HepG2 (cell line): ENCODE measurements at regions not wholly inside any gene's neighbourhood (a gene's known extent, or its start where the extent isn't known, plus 50 kb on each side); places are given as distances from the start of the nearest gene placed in this dataset.

Experiments used
- ATAC-seq: fragments of 200-7000 bp; cut with Tn5 transposase; 3 replicates; pipeline ENCODE4 v1.9.1; 2020; ENCODE audit warnings: mild to moderate bottlenecking, moderate library complexity
- BruUV-seq: library from RNA; stranded (reverse); fragments of 400-500 nt; replicated peaks from 2 replicates; lab custom pipeline; 2021; lab: Mats Ljungman, UMichigan
- CTCF ChIA-PET: fragments of 300-600 bp; formaldehyde crosslinking; extraction: SDS; loops from one replicate; lab custom pipeline; 2021; ENCODE audit warnings: low total read pairs, inconsistent platforms, low intra/inter-chr PET ratio; lab: Yijun Ruan, JAX
- POLR2A ChIA-PET: fragments of 350-600 bp; sonication (Branson Sonifier 250); formaldehyde crosslinking; loops from one replicate; lab custom pipeline; 2020; ENCODE audit warnings: antibody characterized with exemption, inconsistent platforms; lab: Yijun Ruan, JAX
- DNase-seq: peaks from one replicate; pipeline ENCODE4 v3.0.0-alpha.2; 2015; ENCODE audit warnings: low spot score
- FAIRE-seq: peaks from 3 replicates; lab custom pipeline; 2011; peaks lifted over from hg19 to GRCh38; lab: Jason Lieb, UNC
- H2AFZ ChIP-seq: one replicate; pipeline ENCODE4 v1.6.1; 2011; ENCODE audit warnings: low read length, inconsistent platforms
- H3K27ac ChIP-seq: fragments of 300-600 bp; 3 replicates; pipeline ENCODE4 v1.8.0; 2011; ENCODE audit warnings: mixed run types, mild to moderate bottlenecking, mixed read lengths, low read length, inconsistent platforms; ENCODE audit not compliant: insufficient read depth; ENCODE audit errors: extremely low read length
- H3K27me3 ChIP-seq, 2 experiments: fragments of 200-600 bp in 1 of 2; 2 replicates in 1 of 2; 3 replicates in 1 of 2; pipeline versions ENCODE4 v1.6.0 to v1.8.0; 2011; ENCODE audit warnings: low read length in 2 of 2, mild to moderate bottlenecking in 2 of 2, moderate library complexity in 2 of 2, inconsistent platforms in 1 of 2; ENCODE audit not compliant: insufficient read depth in 2 of 2, control insufficient read depth in 1 of 2
- H3K36me3 ChIP-seq, 2 experiments: fragments of 200-600 bp in 1 of 2; replicated peaks in 1 of 2; 2 replicates in 1 of 2; 3 replicates in 1 of 2; pipeline versions ENCODE4 v1.5.1 to v1.8.0; 2011; ENCODE audit warnings: low read length in 2 of 2, inconsistent platforms in 1 of 2; ENCODE audit not compliant: insufficient read depth in 2 of 2, control insufficient read depth in 1 of 2
- H3K4me1 ChIP-seq: 2 replicates; pipeline ENCODE4 v1.5.1; 2012; ENCODE audit warnings: low read length, inconsistent platforms; ENCODE audit not compliant: insufficient read depth
- H3K4me2 ChIP-seq: 2 replicates; pipeline ENCODE4 v1.6.0; 2011; ENCODE audit warnings: low read depth, low read length, inconsistent platforms
- H3K4me3 ChIP-seq, 3 experiments: fragments of 200-600 bp in 1 of 3; sonication (generic), shearing (Covaris generic) in 1 of 3; replicated peaks in 1 of 3; 2 replicates each; pipeline ENCODE4 v1.5.1; 2011 to 2016; ENCODE audit warnings: low read length in 3 of 3, inconsistent platforms in 2 of 3, low read depth in 2 of 3, mild to moderate bottlenecking in 2 of 3, control low read depth in 1 of 3, mixed read lengths in 1 of 3; ENCODE audit not compliant: insufficient read depth in 1 of 3
- H3K79me2 ChIP-seq: one replicate; pipeline ENCODE4 v1.6.1; 2011; ENCODE audit warnings: low read length, inconsistent platforms; ENCODE audit not compliant: insufficient read depth
- H3K9ac ChIP-seq: 2 replicates; pipeline ENCODE4 v1.6.0; 2011; ENCODE audit warnings: mild to moderate bottlenecking, low read depth, low read length, inconsistent platforms; ENCODE audit not compliant: insufficient read depth
- H3K9me3 ChIP-seq: 2 replicates; pipeline ENCODE4 v1.5.1; 2012; ENCODE audit warnings: mild to moderate bottlenecking, low read length
- H4K20me1 ChIP-seq: 2 replicates; pipeline ENCODE4 v1.6.0; 2011; ENCODE audit warnings: inconsistent platforms, mild to moderate bottlenecking, low read length, moderate library complexity; ENCODE audit not compliant: insufficient read depth
- BHLHE40 ChIP-seq: IDR thresholded peaks from 2 replicates; pipeline ENCODE4 v1.6.1; 2011; ENCODE audit warnings: low read length, improper control_type of control experiment
- ISX ChIP-seq: sonication (generic); formaldehyde crosslinking; conservative IDR thresholded peaks from 2 replicates; pipeline ENCODE4 v1.5.0; 2020; ENCODE audit warnings: missing genetic modification reagents
- KAT2B ChIP-seq: fragments of 150-350 bp; IDR thresholded peaks from 2 replicates; pipeline ENCODE4 v1.6.1; 2014; ENCODE audit warnings: low read depth, low read length, borderline replicate concordance
- MED8 ChIP-seq: sonication (generic); formaldehyde crosslinking; IDR thresholded peaks from 2 replicates; pipeline ENCODE4 v1.8.1; 2023; ENCODE audit warnings: mild to moderate bottlenecking, missing genetic modification reagents; ENCODE audit not compliant: insufficient replicate concordance
- SSRP1 ChIP-seq: IDR thresholded peaks from 2 replicates; pipeline ENCODE4 v1.6.1; 2016; ENCODE audit warnings: control low read depth
- TEAD2 ChIP-seq: sonication (generic); formaldehyde crosslinking; IDR thresholded peaks from 2 replicates; pipeline ENCODE4 v1.9.0; 2021; ENCODE audit warnings: missing genetic modification reagents
- ZFYVE20 ChIP-seq: sonication (generic); formaldehyde crosslinking; IDR thresholded peaks from 2 replicates; pipeline ENCODE4 v1.8.0; 2023; ENCODE audit warnings: low read depth, mild to moderate bottlenecking, moderate library complexity, missing genetic modification reagents, borderline replicate concordance
- ZSCAN20 ChIP-seq: sonication (generic); formaldehyde crosslinking; IDR thresholded peaks from 2 replicates; pipeline ENCODE4 v1.4.0; 2020; ENCODE audit warnings: missing genetic modification reagents, mild to moderate bottlenecking, borderline replicate concordance
- whole genome bisulfite sequencing: methylation state at CpG from one replicate; pipeline ENCODE4 v1.1.6; 2017; ENCODE audit warnings: low lambda C conversion rate; 5-methylcytosine and 5-hydroxymethylcytosine counted together
- in situ Hi-C: cut with HindIII; loops from 2 replicates; pipeline ENCODE4 v1.10.0; 2017; ENCODE audit warnings: low pct_unique_long_range_greater_than_20kb; ENCODE audit not compliant: extremely low pct_ligation_motif_present
- intact Hi-C: fragments of 100-400 bp; cut with micrococcal nuclease; formaldehyde crosslinking; loops from one replicate; pipeline ENCODE4 v1.10.0; 2022; ENCODE audit not compliant: unreplicated experiment
- TF ChIP-seq, protein P1 (sequence below): sonication (generic); formaldehyde crosslinking; IDR thresholded peaks from 2 replicates; pipeline ENCODE4 v1.4.0; 2020; ENCODE audit warnings: missing genetic modification reagents
- TF ChIP-seq, protein P2 (sequence below): sonication (generic); formaldehyde crosslinking; IDR thresholded peaks from 2 replicates; pipeline ENCODE4 v1.8.1; 2023; ENCODE audit warnings: mild to moderate bottlenecking, moderate library complexity, missing genetic modification reagents
- TF ChIP-seq, protein P3 (sequence below): sonication (generic); formaldehyde crosslinking; IDR thresholded peaks from 2 replicates; pipeline ENCODE4 v1.4.0; 2020; ENCODE audit warnings: missing genetic modification reagents, low read depth, mild to moderate bottlenecking, borderline replicate concordance

DNA sequence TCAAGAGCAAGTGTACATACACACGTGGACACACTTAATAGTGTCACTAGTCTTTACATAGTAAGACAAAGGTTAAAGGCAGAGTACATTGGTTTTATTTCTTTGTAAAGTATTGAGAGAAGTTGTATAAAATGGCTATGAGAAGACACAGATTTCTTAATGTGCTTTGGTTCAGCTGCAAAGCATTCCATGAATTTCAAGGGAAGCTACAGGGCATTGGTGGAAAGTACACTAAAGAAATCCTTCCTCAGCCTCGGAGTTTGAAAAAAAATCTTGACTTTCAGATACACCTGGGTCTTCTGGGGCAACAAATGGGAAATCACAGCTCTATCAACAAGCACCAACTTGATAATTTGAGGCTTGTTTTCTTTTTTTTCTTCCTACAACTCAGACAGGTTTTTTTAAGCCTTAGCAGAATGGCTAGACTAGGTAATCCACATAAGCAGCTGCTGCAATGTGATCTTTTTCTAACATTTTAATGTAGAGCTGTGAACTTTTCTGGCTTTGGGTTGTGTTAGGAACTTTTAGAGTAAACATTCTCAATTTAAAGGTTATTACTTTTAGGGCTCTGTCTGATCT lies 140.4 kb upstream of the FST start:
- Histone ChIP-seq H3K36me3 (no peaks in the 10 kb centered on the region), H3K4me1 (no peaks in the 10 kb centered on the region), H3K9ac (no peak overlapping the region), H4K20me1 (no peaks in the 10 kb centered on the region), H3K4me3 (no peak overlapping the region), H3K27ac (no peak overlapping the region), H2AFZ (no peak overlapping the region), H3K4me2 (no peak overlapping the region), H3K27me3 (no peaks in the 10 kb centered on the region), H3K79me2 (no peaks in the 10 kb centered on the region), H3K9me3 (no peaks in the 10 kb centered on the region)
- intact Hi-C loops (no loop called here), in situ Hi-C loops (no loop called here)
- ChIA-PET POLR2A (no interaction called here), CTCF (no interaction called here)
- FAIRE-seq (no peak), ATAC-seq (no peak), DNase-seq (no peak)
- TF ChIP-seq ZFYVE20 (CRISPR knock-in tag) = no peak
- TF ChIP-seq, protein P1, sequence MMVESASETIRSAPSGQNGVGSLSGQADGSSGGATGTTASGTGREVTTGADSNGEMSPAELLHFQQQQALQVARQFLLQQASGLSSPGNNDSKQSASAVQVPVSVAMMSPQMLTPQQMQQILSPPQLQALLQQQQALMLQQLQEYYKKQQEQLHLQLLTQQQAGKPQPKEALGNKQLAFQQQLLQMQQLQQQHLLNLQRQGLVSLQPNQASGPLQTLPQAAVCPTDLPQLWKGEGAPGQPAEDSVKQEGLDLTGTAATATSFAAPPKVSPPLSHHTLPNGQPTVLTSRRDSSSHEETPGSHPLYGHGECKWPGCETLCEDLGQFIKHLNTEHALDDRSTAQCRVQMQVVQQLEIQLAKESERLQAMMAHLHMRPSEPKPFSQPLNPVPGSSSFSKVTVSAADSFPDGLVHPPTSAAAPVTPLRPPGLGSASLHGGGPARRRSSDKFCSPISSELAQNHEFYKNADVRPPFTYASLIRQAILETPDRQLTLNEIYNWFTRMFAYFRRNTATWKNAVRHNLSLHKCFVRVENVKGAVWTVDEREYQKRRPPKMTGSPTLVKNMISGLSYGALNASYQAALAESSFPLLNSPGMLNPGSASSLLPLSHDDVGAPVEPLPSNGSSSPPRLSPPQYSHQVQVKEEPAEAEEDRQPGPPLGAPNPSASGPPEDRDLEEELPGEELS = no peak
- TF ChIP-seq, protein P2, sequence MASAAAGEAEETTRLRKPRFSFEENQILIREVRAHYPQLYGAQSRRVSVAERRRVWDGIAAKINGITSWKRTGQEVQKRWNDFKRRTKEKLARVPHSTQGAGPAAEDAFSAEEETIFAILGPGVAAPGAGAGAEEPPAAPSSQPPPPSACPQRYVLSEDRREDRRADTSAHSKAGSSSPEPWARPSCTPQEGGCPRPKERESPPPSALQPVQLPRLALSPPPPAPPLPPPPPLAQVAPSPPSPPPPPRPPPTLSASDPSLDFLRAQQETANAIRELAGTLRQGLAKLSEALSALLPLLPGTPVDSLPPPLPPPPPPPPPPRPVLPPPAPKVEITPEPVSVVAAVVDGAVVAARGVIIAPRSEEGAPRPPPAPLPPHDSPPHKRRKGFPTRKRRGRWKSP = no peak
- no peak for TF ChIP-seq MED8 (CRISPR knock-in tag)
- TF ChIP-seq ZSCAN20 (CRISPR knock-in tag) = no peak
- TF ChIP-seq, protein P3, sequence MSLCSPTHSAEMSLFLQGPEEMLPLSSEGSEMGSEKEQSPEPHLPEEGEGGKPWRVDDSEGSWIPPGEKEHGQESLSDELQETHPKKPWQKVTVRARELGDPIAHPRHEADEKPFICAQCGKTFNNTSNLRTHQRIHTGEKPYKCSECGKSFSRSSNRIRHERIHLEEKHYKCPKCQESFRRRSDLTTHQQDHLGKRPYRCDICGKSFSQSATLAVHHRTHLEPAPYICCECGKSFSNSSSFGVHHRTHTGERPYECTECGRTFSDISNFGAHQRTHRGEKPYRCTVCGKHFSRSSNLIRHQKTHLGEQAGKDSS (CRISPR knock-in tag) = no peak
- TF ChIP-seq SSRP1 = no peak
- no peak for TF ChIP-seq TEAD2 (CRISPR knock-in tag)
- no peak for TF ChIP-seq ISX (CRISPR knock-in tag)
- TF ChIP-seq KAT2B = no peak
- no peak for TF ChIP-seq BHLHE40
- 0% methylated on average over 2 of the region's 2 CpGs for WGBS
- BruUV-seq = no TSS peak
